GM06990 (cell line): ENCODE measurements at regions not wholly inside any gene's neighbourhood (a gene's known extent, or its start where the extent isn't known, plus 50 kb on each side); places are given as distances from the start of the nearest gene placed in this dataset.
"Not testable (repeated sequence)": the region's sequence is repeated elsewhere in the genome, so short reads cannot be mapped to it uniquely, and the experiment has no call there.

ENCODE experiments used
- DNase-seq: peaks from one replicate; pipeline ENCODE4 v3.0.0-alpha.2; 2011; ENCODE audit not compliant: insufficient read length; ENCODE audit errors: extremely low read depth
- H3K27me3 ChIP-seq: replicated peaks from 2 replicates; pipeline ENCODE4 v1.6.0; 2011; ENCODE audit warnings: low read length; ENCODE audit not compliant: control insufficient read depth, insufficient read depth
- H3K36me3 ChIP-seq: 2 replicates; pipeline ENCODE4 v1.5.1; 2011; ENCODE audit warnings: low read length; ENCODE audit not compliant: control insufficient read depth, insufficient read depth
- H3K4me3 ChIP-seq: replicated peaks from 2 replicates; pipeline ENCODE4 v1.5.1; 2011; ENCODE audit warnings: low read depth, mild to moderate bottlenecking, control low read depth, low read length
- TF ChIP-seq, protein P1 (sequence below): IDR thresholded peaks from 2 replicates; pipeline ENCODE4 v1.5.1; 2011; ENCODE audit warnings: low read length, control low read depth, mild to moderate bottlenecking, inconsistent platforms; ENCODE audit not compliant: insufficient read depth, poor library complexity, severe bottlenecking

- no peak overlapping the region for H3K4me3 ChIP-seq
- TF ChIP-seq, protein P1, sequence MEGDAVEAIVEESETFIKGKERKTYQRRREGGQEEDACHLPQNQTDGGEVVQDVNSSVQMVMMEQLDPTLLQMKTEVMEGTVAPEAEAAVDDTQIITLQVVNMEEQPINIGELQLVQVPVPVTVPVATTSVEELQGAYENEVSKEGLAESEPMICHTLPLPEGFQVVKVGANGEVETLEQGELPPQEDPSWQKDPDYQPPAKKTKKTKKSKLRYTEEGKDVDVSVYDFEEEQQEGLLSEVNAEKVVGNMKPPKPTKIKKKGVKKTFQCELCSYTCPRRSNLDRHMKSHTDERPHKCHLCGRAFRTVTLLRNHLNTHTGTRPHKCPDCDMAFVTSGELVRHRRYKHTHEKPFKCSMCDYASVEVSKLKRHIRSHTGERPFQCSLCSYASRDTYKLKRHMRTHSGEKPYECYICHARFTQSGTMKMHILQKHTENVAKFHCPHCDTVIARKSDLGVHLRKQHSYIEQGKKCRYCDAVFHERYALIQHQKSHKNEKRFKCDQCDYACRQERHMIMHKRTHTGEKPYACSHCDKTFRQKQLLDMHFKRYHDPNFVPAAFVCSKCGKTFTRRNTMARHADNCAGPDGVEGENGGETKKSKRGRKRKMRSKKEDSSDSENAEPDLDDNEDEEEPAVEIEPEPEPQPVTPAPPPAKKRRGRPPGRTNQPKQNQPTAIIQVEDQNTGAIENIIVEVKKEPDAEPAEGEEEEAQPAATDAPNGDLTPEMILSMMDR = no peak
- no peak for DNase-seq
- no peaks in the 10 kb centered on the region for H3K36me3 ChIP-seq
- no peaks in the 10 kb centered on the region for H3K27me3 ChIP-seq
Measured at GRCh38 chr20:26308961-26309360, 612.3 kb upstream of the ZNF337 start.

- no peak overlapping the region for H3K4me3 ChIP-seq
- H3K27me3 ChIP-seq = no peaks in the 10 kb centered on the region
- TF ChIP-seq, protein P1 = no peak
- no peak for DNase-seq
- H3K36me3 ChIP-seq = no peaks in the 10 kb centered on the region
Measured at GRCh38 chr20:26295006-26295405, 598.4 kb upstream of the ZNF337 start.

GRCh38 chr20:26288379-26289061, 591.9 kb upstream of the ZNF337 start:
- H3K27me3 ChIP-seq, H3K4me3 ChIP-seq, H3K36me3 ChIP-seq, DNase-seq: not testable (repeated sequence)

DNA sequence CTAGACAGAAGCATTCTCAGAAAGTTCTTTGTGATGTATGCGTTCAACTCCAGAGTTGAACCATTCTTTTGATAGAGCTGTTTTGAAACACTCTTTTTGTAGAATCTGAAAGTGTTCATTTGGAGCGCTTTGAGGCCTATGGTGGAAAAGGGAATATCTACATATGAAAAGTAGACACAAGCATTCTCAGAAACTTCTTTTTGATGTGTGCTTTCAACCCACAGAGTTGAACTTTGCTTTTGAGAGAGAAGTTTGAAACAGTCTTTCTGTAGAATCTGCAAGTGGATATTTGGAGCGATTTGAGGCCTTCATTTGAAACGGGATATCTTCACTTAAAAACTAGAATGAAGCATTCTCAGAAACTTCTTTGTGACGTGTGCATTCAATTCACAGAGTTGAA, 582.6 kb upstream of the ZNF337 start:
- TF ChIP-seq, protein P1 = no peak
- no peak for DNase-seq
- Histone ChIP-seq H3K27me3 (no peaks in the 10 kb centered on the region), H3K4me3 (no peak overlapping the region), H3K36me3 (no peaks in the 10 kb centered on the region)

GRCh38 chr20:26277339-26277738, 580.7 kb upstream of the ZNF337 start:
- no peaks in the 10 kb centered on the region for H3K36me3 ChIP-seq
- no peak overlapping the region for H3K4me3 ChIP-seq
- H3K27me3 ChIP-seq = no peaks in the 10 kb centered on the region
- TF ChIP-seq, protein P1 = no peak
- DNase-seq = no peak

DNA sequence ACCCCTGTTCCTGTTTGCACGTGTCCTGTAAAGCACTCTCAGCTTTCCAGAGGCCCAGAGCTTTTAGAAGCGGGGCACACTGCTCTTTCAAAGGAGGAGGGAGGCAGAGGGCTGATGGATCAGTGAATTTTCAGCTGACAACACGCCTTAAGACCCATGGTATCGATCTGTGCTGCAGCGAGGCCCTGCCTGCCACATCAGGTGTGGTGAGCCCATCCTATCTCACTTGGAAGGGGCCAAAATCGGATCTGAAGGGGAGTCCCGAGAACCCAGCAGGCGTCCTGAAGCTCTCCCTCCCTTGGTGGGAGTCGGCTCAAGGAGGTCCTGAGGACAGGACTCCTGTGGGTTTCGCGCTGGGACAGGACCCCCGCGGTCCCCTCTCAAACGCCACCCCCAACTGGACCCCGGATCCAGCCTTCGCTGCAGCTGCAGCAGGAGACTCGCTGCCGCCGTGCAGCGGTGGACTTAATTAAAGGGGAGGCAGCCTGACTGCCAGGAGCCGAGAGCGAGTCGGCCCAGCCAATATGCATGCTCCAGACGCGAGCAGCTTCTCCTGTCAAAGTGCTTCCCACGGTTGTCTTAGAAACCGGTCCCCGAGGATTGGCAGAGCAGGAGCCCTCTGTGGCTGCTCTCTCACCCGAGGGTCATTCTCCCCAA, 580.0 kb upstream of the ZNF337 start:
- TF ChIP-seq, protein P1 = no peak
- H3K27me3 ChIP-seq = no peaks in the 10 kb centered on the region
- no peak overlapping the region for H3K4me3 ChIP-seq
- no peaks in the 10 kb centered on the region for H3K36me3 ChIP-seq
- no peak for DNase-seq

DNA sequence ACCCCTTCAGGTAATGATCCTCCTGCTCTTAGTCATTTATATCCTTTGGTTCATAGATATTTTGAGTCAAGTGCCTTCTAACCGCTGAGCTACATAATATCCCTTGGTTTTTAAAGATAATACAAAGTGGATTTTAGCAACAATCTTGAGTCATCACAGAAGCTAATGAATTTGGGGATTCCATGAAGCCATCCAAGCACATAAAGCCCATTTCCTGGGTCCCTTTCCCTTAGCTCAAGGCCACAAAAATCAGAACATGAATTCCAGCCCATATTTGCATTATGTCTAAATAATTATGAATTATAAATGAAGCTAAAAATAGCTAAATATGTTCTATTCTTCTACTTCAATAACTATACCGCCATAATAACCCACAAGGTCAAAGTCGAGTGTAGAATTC, 572.1 kb upstream of the ZNF337 start:
- not testable (repeated sequence) for H3K27me3 ChIP-seq, H3K36me3 ChIP-seq, H3K4me3 ChIP-seq, DNase-seq

- DNase-seq, H3K4me3 ChIP-seq, H3K36me3 ChIP-seq, H3K27me3 ChIP-seq: not testable (repeated sequence)
Measured at GRCh38 chr20:26260925-26261324, 564.3 kb upstream of the ZNF337 start.

DNA sequence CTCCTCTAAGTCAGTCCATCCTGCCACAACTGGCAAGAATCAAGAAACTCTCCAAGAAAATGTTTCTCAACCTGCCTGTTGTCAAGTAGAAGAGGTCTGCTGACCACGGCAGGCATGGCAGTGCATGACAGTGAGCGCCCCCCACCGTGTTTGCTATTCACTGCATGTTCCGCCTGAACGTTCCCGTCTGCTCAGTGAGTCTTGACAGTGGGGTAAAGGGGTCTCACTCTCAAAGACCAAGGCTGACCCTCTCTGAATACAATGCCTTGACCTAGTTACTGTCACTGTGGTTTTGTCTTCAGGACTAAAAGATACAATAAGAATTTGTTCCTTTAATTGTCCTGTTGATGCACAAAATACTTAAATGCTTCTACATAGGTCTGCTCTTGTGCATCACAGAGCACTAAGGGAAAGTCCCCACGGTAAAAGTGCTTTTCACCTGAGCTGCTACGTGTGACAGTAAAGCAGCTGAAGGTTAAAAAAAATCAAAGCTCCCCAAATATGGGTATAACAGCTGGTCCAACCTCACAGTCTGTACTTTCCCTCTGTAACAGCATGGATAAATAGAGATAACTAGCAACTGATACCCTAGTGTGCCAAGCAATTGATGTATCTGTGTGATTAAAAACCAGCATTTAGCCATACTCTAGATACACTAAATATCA, 555.8 kb upstream of the ZNF337 start:
- not testable (repeated sequence) for H3K36me3 ChIP-seq, H3K27me3 ChIP-seq, H3K4me3 ChIP-seq, DNase-seq
